AG09309 (cell line): ENCODE measurements at regions not wholly inside any gene's neighbourhood (a gene's known extent, or its start where the extent isn't known, plus 50 kb on each side); places are given as distances from the start of the nearest gene placed in this dataset.

Experiments
- DNase-seq: peaks from one replicate; pipeline ENCODE4 v3.0.0-alpha.2; 2010; ENCODE audit warnings: low read depth
- H3K4me3 ChIP-seq: 2 replicates; pipeline ENCODE4 v1.5.1; 2011; ENCODE audit warnings: mild to moderate bottlenecking, low read depth, low read length, moderate library complexity; ENCODE audit not compliant: control insufficient read depth
- TF ChIP-seq, protein P1 (sequence below): IDR thresholded peaks from 2 replicates; pipeline ENCODE4 v1.5.1; 2011; ENCODE audit warnings: mild to moderate bottlenecking, low read depth, low read length, inconsistent platforms; ENCODE audit not compliant: insufficient read depth, control insufficient read depth; ENCODE audit errors: missing control alignments

- no peak overlapping the region for H3K4me3 ChIP-seq
- TF ChIP-seq, protein P1, sequence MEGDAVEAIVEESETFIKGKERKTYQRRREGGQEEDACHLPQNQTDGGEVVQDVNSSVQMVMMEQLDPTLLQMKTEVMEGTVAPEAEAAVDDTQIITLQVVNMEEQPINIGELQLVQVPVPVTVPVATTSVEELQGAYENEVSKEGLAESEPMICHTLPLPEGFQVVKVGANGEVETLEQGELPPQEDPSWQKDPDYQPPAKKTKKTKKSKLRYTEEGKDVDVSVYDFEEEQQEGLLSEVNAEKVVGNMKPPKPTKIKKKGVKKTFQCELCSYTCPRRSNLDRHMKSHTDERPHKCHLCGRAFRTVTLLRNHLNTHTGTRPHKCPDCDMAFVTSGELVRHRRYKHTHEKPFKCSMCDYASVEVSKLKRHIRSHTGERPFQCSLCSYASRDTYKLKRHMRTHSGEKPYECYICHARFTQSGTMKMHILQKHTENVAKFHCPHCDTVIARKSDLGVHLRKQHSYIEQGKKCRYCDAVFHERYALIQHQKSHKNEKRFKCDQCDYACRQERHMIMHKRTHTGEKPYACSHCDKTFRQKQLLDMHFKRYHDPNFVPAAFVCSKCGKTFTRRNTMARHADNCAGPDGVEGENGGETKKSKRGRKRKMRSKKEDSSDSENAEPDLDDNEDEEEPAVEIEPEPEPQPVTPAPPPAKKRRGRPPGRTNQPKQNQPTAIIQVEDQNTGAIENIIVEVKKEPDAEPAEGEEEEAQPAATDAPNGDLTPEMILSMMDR, result no peak
- DNase-seq, result no peak
These were observed 139.4 kb downstream of the OSR1 start for GRCh38 chr2:19219060-19219459.

DNA sequence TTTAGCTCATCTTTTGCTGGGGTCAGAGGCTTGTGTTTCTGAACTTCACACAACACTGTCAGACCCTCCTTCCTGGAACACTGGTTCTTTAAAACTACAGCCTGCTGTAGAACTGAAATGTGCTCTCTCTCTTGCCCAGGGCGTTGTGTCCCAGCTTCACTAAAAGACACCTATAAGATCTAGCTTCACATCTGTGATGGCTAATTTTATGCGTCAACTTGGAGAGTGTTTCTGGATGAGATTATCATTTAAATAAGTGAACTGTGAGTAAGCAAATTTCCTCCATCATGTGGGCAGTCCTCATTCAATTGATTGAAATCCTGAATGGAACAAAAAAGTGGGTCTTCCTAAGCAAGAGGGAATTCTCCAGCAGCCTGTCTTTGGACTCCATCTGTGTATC, 140.3 kb downstream of the OSR1 start:
- H3K4me3 ChIP-seq, result no peak overlapping the region
- TF ChIP-seq, protein P1, result no peak
- no peak for DNase-seq

DNA sequence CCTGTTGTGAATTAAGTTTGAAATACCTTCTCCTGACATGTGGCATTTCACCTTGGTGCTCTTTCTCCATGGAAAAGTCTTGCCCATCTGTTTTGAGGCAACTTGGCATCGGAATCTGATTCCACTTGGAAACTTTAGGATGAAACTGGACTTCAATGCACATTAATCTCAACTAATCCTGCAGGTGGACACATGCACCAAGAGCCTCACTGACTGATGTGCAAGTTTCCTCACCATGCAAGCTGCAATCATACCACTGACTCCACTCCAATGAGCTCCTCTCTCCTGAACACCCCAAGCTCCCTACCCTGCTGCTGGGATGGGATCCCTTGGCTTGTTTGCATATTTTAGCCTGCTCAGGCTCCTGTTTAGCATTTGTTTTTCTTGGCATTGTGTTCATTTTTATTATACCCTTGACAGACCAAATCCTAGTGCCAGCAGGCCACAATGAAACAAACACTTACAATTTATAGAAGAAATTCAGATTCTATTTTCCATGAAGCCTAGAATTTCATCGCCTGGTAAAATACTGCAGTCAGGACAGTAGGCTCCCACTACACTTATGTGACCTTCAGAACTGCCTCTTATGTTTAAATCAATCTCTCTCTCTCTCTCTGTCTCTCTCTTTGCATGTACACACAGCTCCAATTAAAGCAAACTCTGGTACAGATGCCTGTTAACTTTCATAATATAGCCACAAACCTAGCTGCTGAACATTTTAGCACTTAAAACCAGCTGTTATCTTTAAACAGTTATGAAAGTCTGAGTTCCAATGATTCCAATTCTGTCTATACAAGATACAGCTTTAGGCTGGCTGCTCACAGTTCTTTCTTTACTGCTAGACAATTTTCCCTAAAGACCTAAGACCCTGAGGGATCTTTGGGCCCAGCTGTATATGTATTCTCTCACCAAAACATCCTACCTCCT, 141.5 kb downstream of the OSR1 start:
- TF ChIP-seq, protein P1, result no peak
- no peak overlapping the region for H3K4me3 ChIP-seq
- no peak for DNase-seq

DNA sequence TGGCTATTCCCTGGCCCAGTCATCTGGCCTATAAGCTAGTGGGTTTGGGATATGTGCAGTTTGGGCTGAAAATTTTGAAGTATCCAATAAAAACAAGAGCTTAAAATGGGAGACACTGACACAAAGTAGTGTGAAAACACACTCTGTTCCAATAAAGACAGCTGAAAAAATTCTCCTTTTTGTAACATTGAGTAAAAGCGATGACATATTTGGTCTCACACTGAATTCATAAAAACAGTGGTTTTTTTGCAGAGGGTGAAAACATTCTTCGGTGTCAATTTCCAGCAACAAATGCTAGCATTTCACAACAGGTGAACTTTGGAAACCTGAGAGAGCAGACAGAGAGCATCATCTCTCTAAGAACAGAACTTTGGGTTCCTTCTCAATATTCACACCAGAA, 142.2 kb downstream of the OSR1 start:
- no peak overlapping the region for H3K4me3 ChIP-seq
- no peak for DNase-seq
- TF ChIP-seq, protein P1, result no peak

- no peak for DNase-seq
- TF ChIP-seq, protein P1, result no peak
- H3K4me3 ChIP-seq, result no peak overlapping the region
These were observed 143.6 kb downstream of the OSR1 start for GRCh38 chr2:19214682-19215391.

GRCh38 chr2:19209575-19210341, 148.7 kb downstream of the OSR1 start:
- no peak overlapping the region for H3K4me3 ChIP-seq
- TF ChIP-seq, protein P1, result no peak
- DNase-seq, result no peak
